ENCODE measurements at regions not wholly inside any gene's neighbourhood (a gene's known extent, or its start where the extent isn't known, plus 50 kb on each side); places are given as distances from the start of the nearest gene placed in this dataset.

- H3K36me3 ChIP-seq (ENCODE audit: control insufficient read depth, insufficient read depth, low read length), result no peaks in the 10 kb centered on the region
- DNase-seq (ENCODE audit: low read depth), result no peak
- no peak for TF ChIP-seq CTCF (IDR thresholded peaks at IDR 0.05; ENCODE audit: insufficient read depth, low read length, poor library complexity, severe bottlenecking)
- H3K4me3 ChIP-seq (ENCODE audit: low read depth, low read length), result no peak overlapping the region
- H3K27me3 ChIP-seq (ENCODE audit: control insufficient read depth, insufficient read depth, low read length), result no peaks in the 10 kb centered on the region
Observed at GRCh38 chr2:226125176-226125883, 674.3 kb downstream of the IRS1 start.

GRCh38 chr2:226124548-226125011 lies 675.0 kb downstream of the IRS1 start:
- no peaks in the 10 kb centered on the region for H3K27me3 ChIP-seq (ENCODE audit: control insufficient read depth, insufficient read depth, low read length)
- no peak for TF ChIP-seq CTCF (IDR thresholded peaks at IDR 0.05; ENCODE audit: insufficient read depth, low read length, poor library complexity, severe bottlenecking)
- H3K4me3 ChIP-seq (ENCODE audit: low read depth, low read length), result no peak overlapping the region
- no peak for DNase-seq (ENCODE audit: low read depth)
- H3K36me3 ChIP-seq (ENCODE audit: control insufficient read depth, insufficient read depth, low read length), result no peaks in the 10 kb centered on the region

- TF ChIP-seq CTCF (IDR thresholded peaks at IDR 0.05; ENCODE audit: insufficient read depth, low read length, poor library complexity, severe bottlenecking), result no peak
- Histone ChIP-seq H3K36me3 (ENCODE audit: control insufficient read depth, insufficient read depth, low read length) (no peaks in the 10 kb centered on the region), H3K27me3 (ENCODE audit: control insufficient read depth, insufficient read depth, low read length) (no peaks in the 10 kb centered on the region), H3K4me3 (ENCODE audit: low read depth, low read length) (no peak overlapping the region)
- DNase-seq (ENCODE audit: low read depth), result no peak
Observed at GRCh38 chr2:226123300-226123699, 676.3 kb downstream of the IRS1 start.

- no peaks in the 10 kb centered on the region for H3K27me3 ChIP-seq (ENCODE audit: control insufficient read depth, insufficient read depth, low read length)
- TF ChIP-seq CTCF (IDR thresholded peaks at IDR 0.05; ENCODE audit: insufficient read depth, low read length, poor library complexity, severe bottlenecking), result no peak
- DNase-seq (ENCODE audit: low read depth), result no peak
- H3K36me3 ChIP-seq (ENCODE audit: control insufficient read depth, insufficient read depth, low read length), result no peaks in the 10 kb centered on the region
- no peak overlapping the region for H3K4me3 ChIP-seq (ENCODE audit: low read depth, low read length)
Observed at GRCh38 chr2:226122041-226122440, 677.6 kb downstream of the IRS1 start.

- Histone ChIP-seq H3K4me3 (ENCODE audit: low read depth, low read length) (no peak overlapping the region), H3K36me3 (ENCODE audit: control insufficient read depth, insufficient read depth, low read length) (no peaks in the 10 kb centered on the region), H3K27me3 (ENCODE audit: control insufficient read depth, insufficient read depth, low read length) (no peaks in the 10 kb centered on the region)
- no peak for TF ChIP-seq CTCF (IDR thresholded peaks at IDR 0.05; ENCODE audit: insufficient read depth, low read length, poor library complexity, severe bottlenecking)
- DNase-seq (ENCODE audit: low read depth), result no peak
Observed at GRCh38 chr2:226121046-226121738, 678.4 kb downstream of the IRS1 start.

Measured in kidney epithelial cell (primary cell).